ENCODE measurements at regions not wholly inside any gene's neighbourhood (a gene's known extent, or its start where the extent isn't known, plus 50 kb on each side); places are given as distances from the start of the nearest gene placed in this dataset.

DNA sequence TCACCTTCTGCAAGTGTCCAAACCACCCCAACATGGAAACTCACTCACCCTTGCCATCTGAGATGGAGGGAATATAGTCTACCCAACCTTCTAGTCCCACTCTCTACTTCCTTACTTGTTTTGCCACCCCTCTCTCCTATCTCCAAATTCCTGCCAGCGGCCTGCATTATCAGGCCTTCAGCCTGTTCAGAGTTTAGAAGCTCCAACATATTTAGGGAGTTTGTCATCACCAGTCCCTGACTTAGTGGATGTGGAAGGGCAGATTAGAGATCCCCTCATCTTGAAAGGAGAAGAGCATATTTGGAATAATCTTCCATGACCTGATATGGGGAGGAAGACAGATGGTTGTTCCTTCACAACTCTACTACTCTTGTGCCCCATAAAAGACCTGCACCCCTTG, 281.4 kb upstream of the MAP3K7 start:
- no peak overlapping the region for H3K4me3 ChIP-seq
- 0% methylated on average over 1 of the region's 1 CpG for WGBS (ENCODE audit: missing lambda C conversion rate)
- no peaks in the 10 kb centered on the region for H3K4me1 ChIP-seq
- H3K4me2 ChIP-seq = no peak overlapping the region
- FAIRE-seq = no peak
- POLR2A ChIA-PET = no interaction called here
- no peak for ATAC-seq
- no peak for TF ChIP-seq TP53 (CRISPR knock-in tag; IDR thresholded peaks at IDR 0.05)
- TF ChIP-seq, protein P1, sequence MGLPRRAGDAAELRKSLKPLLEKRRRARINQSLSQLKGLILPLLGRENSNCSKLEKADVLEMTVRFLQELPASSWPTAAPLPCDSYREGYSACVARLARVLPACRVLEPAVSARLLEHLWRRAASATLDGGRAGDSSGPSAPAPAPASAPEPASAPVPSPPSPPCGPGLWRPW (IDR thresholded peaks at IDR 0.05) = no peak
- TF ChIP-seq NFE2L2 (conservative IDR thresholded peaks at IDR 0.05; ENCODE audit: low read length) = no peak
- TF ChIP-seq PHF8 (IDR thresholded peaks at IDR 0.05; ENCODE audit: borderline replicate concordance, low read depth) = no peak
- TF ChIP-seq EHF (CRISPR knock-in tag; IDR thresholded peaks at IDR 0.05) = no peak
- TF ChIP-seq FOXS1 (CRISPR knock-in tag; IDR thresholded peaks at IDR 0.05) = no peak
- TF ChIP-seq, protein P2, sequence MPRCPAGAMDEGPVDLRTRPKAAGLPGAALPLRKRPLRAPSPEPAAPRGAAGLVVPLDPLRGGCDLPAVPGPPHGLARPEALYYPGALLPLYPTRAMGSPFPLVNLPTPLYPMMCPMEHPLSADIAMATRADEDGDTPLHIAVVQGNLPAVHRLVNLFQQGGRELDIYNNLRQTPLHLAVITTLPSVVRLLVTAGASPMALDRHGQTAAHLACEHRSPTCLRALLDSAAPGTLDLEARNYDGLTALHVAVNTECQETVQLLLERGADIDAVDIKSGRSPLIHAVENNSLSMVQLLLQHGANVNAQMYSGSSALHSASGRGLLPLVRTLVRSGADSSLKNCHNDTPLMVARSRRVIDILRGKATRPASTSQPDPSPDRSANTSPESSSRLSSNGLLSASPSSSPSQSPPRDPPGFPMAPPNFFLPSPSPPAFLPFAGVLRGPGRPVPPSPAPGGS (IDR thresholded peaks at IDR 0.05) = no peak
- no peak for TF ChIP-seq HMGXB4 (CRISPR knock-in tag; IDR thresholded peaks at IDR 0.05; ENCODE audit: borderline replicate concordance)
- H3K27ac ChIP-seq = no peak overlapping the region
- H3K9me3 ChIP-seq = no peaks in the 10 kb centered on the region
- CTCF ChIA-PET = no interaction called here
- DNase-seq (ENCODE audit: low read depth in 1 of 2, low spot score in 1 of 2) = no peak

DNA sequence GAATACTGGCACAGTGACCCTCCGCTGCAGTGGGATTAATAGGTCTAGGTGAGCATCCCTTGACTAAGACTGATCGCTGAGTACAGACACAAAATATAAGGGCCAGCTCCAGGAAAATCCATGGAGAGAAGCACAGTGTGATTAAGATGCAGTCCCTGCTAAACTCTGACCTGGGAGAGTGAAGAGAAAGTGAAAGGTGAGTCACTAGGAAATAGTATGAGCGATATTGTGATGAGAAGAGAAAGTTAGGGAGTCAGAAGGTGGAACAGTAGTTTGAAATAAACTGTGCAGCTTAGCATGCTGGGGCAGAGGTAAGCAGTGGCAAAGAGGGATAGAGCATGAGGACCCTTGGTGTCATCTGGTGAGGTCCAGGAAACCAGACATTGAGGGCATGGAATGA, 278.6 kb upstream of the MAP3K7 start:
- no peak overlapping the region for H3K4me3 ChIP-seq
- ChIA-PET POLR2A (no interaction called here), CTCF (no interaction called here)
- FAIRE-seq (no peak), DNase-seq (ENCODE audit: low read depth in 1 of 2, low spot score in 1 of 2) (no peak), ATAC-seq (no peak)
- H3K9me3 ChIP-seq = no peaks in the 10 kb centered on the region
- no peak overlapping the region for H3K4me2 ChIP-seq
- TF ChIP-seq ESRRA (IDR thresholded peaks at IDR 0.05; ENCODE audit: borderline replicate concordance, low read length) (no peak), MYC (IDR thresholded peaks at IDR 0.05; ENCODE audit: borderline replicate concordance, low read length) (no peak), USF2 (IDR thresholded peaks at IDR 0.05) (no peak), FOSL2 (IDR thresholded peaks at IDR 0.05) (no peak), FOSL2 (CRISPR knock-in tag; IDR thresholded peaks at IDR 0.05) (no peak)
- no peaks in the 10 kb centered on the region for H3K4me1 ChIP-seq
- H3K27ac ChIP-seq = no peak overlapping the region
- WGBS (ENCODE audit: missing lambda C conversion rate) = 0% methylated on average over 3 of the region's 3 CpGs

- H3K4me3 ChIP-seq = no peak overlapping the region
- 33% methylated on average over 1 of the region's 1 CpG for WGBS (ENCODE audit: missing lambda C conversion rate)
- ChIA-PET POLR2A (no interaction called here), CTCF (no interaction called here)
- H3K4me1 ChIP-seq = no peaks in the 10 kb centered on the region
- DNase-seq (ENCODE audit: low read depth in 1 of 2, low spot score in 1 of 2) = no peak
- no peak overlapping the region for H3K27ac ChIP-seq
- TF ChIP-seq POLR2AphosphoS2 (conservative IDR thresholded peaks at IDR 0.05; ENCODE audit: low read length) (no peak), RFX5 (IDR thresholded peaks at IDR 0.05) (no peak), ESRRA (IDR thresholded peaks at IDR 0.05; ENCODE audit: borderline replicate concordance, low read length) (no peak), HOXB13 (CRISPR knock-in tag; IDR thresholded peaks at IDR 0.05; ENCODE audit: low read depth) (no peak), CTCF (IDR thresholded peaks at IDR 0.05) (no peak), ZFP36 (IDR thresholded peaks at IDR 0.05; ENCODE audit: borderline replicate concordance, partially characterized antibody) (no peak), RCOR1 (IDR thresholded peaks at IDR 0.05; ENCODE audit: low read depth, low read length) (no peak), BHLHE40 (IDR thresholded peaks at IDR 0.05; ENCODE audit: low read depth, low read length) (no peak), NFE2L2 (conservative IDR thresholded peaks at IDR 0.05; ENCODE audit: low read length) (no peak), ZSCAN20 (CRISPR knock-in tag; IDR thresholded peaks at IDR 0.05) (no peak), MAFK (IDR thresholded peaks at IDR 0.05; ENCODE audit: partially characterized antibody) (no peak), MAZ (IDR thresholded peaks at IDR 0.05; ENCODE audit: borderline replicate concordance, low read depth, low read length) (no peak)
- H3K4me2 ChIP-seq = no peak overlapping the region
- FAIRE-seq = no peak
- no peak for ATAC-seq
- no peaks in the 10 kb centered on the region for H3K9me3 ChIP-seq
Measured at GRCh38 chr6:90863043-90863442, 276.2 kb upstream of the MAP3K7 start.
